ENCODE measurements at regions not wholly inside any gene's neighbourhood (a gene's known extent, or its start where the extent isn't known, plus 50 kb on each side); places are given as distances from the start of the nearest gene placed in this dataset.

- no peaks in the 10 kb centered on the region for H3K9me3 ChIP-seq
- no peak for TF ChIP-seq POLR2A (IDR thresholded peaks at IDR 0.05)
- TF ChIP-seq, protein P1, sequence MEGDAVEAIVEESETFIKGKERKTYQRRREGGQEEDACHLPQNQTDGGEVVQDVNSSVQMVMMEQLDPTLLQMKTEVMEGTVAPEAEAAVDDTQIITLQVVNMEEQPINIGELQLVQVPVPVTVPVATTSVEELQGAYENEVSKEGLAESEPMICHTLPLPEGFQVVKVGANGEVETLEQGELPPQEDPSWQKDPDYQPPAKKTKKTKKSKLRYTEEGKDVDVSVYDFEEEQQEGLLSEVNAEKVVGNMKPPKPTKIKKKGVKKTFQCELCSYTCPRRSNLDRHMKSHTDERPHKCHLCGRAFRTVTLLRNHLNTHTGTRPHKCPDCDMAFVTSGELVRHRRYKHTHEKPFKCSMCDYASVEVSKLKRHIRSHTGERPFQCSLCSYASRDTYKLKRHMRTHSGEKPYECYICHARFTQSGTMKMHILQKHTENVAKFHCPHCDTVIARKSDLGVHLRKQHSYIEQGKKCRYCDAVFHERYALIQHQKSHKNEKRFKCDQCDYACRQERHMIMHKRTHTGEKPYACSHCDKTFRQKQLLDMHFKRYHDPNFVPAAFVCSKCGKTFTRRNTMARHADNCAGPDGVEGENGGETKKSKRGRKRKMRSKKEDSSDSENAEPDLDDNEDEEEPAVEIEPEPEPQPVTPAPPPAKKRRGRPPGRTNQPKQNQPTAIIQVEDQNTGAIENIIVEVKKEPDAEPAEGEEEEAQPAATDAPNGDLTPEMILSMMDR (IDR thresholded peaks at IDR 0.05), result no peak
- no peak for DNase-seq
- no peaks in the 10 kb centered on the region for H3K4me1 ChIP-seq
- no peaks in the 10 kb centered on the region for H3K27me3 ChIP-seq
- H3K4me3 ChIP-seq, result no peak overlapping the region
- H3K27ac ChIP-seq, result no peak overlapping the region
- H3K36me3 ChIP-seq, result no peaks in the 10 kb centered on the region
These were observed 826.3 kb upstream of the SALL3 start for GRCh38 chr18:78153362-78153761.

DNA sequence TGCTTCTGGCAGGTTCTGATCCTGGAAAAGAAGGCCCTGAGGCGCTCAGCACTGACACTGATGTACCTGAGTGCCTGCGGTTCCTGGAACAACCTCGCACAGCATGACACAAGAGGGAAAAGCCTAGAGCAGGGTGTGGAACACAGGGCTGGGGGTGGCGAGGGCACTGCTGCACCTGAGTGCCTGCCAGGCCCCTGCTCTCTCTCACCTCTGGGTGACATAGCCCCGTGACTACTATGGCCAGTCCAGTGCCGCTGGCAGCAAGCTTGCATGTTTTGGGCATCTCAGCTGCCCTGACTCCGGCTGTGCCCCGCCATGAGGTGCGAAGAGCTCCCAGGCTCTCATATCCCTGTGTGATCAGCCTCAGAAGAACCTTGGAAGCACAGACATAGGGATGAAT is 825.2 kb upstream of the SALL3 start:
- Histone ChIP-seq H3K9me3 (no peaks in the 10 kb centered on the region), H3K27ac (no peak overlapping the region), H3K36me3 (no peaks in the 10 kb centered on the region), H3K27me3 (no peaks in the 10 kb centered on the region), H3K4me1 (no peaks in the 10 kb centered on the region), H3K4me3 (no peak overlapping the region)
- no peak for TF ChIP-seq POLR2A (IDR thresholded peaks at IDR 0.05)
- TF ChIP-seq, protein P1 (IDR thresholded peaks at IDR 0.05), result no peak
- DNase-seq, result no peak

GRCh38 chr18:78154853-78155252 is 824.8 kb upstream of the SALL3 start:
- DNase-seq, result no peak
- no peak for TF ChIP-seq POLR2A (IDR thresholded peaks at IDR 0.05)
- Histone ChIP-seq H3K27ac (no peak overlapping the region), H3K4me3 (no peak overlapping the region), H3K27me3 (no peaks in the 10 kb centered on the region), H3K36me3 (no peaks in the 10 kb centered on the region), H3K4me1 (no peaks in the 10 kb centered on the region), H3K9me3 (no peaks in the 10 kb centered on the region)

- no peaks in the 10 kb centered on the region for H3K9me3 ChIP-seq
- no peaks in the 10 kb centered on the region for H3K36me3 ChIP-seq
- TF ChIP-seq POLR2A (IDR thresholded peaks at IDR 0.05), result no peak
- TF ChIP-seq, protein P1 (IDR thresholded peaks at IDR 0.05), result no peak
These were observed 823.2 kb upstream of the SALL3 start for GRCh38 chr18:78156466-78156865.

DNA sequence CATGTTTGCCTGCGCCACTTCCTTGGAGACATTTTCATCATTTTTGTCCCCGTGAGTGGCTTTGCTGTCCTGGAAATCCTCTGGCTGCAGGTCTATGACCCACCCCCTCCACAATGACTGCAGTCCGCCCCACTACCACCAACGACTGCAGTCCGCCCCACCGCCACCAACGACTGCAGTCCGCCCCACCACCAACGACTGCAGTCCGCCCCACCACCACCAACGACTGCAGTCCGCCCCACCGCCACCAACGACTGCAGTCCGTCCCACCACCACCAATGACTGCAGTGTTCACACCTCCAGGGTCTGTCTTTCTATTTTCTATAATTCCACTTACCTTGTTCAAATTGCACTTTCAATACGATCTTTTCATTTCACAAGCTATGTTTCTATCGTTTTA is 820.7 kb upstream of the SALL3 start:
- H3K4me3 ChIP-seq, result no peak overlapping the region
- no peaks in the 10 kb centered on the region for H3K27me3 ChIP-seq
- TF ChIP-seq POLR2A (IDR thresholded peaks at IDR 0.05), result no peak
- TF ChIP-seq, protein P1 (IDR thresholded peaks at IDR 0.05), result no peak
- H3K36me3 ChIP-seq, result no peaks in the 10 kb centered on the region
- no peak overlapping the region for H3K27ac ChIP-seq
- DNase-seq, result no peak
- no peaks in the 10 kb centered on the region for H3K4me1 ChIP-seq
- no peaks in the 10 kb centered on the region for H3K9me3 ChIP-seq

More at GRCh38 chr18:78156466-78156865, 823.2 kb upstream of the SALL3 start:
- no peak for DNase-seq
- no peaks in the 10 kb centered on the region for H3K27me3 ChIP-seq
- no peak overlapping the region for H3K4me3 ChIP-seq
- H3K4me1 ChIP-seq, result no peaks in the 10 kb centered on the region
- H3K27ac ChIP-seq, result no peak overlapping the region

- H3K27me3 ChIP-seq, result no peaks in the 10 kb centered on the region
- H3K36me3 ChIP-seq, result no peaks in the 10 kb centered on the region
- H3K4me3 ChIP-seq, result no peak overlapping the region
- no peaks in the 10 kb centered on the region for H3K9me3 ChIP-seq
- DNase-seq, result no peak
- H3K4me1 ChIP-seq, result no peaks in the 10 kb centered on the region
- H3K27ac ChIP-seq, result no peak overlapping the region
- TF ChIP-seq, protein P1 (IDR thresholded peaks at IDR 0.05), result no peak
- no peak for TF ChIP-seq POLR2A (IDR thresholded peaks at IDR 0.05)
These were observed 820.2 kb upstream of the SALL3 start for GRCh38 chr18:78159397-78159796.
